ENCODE measurements at regions not wholly inside any gene's neighbourhood (a gene's known extent, or its start where the extent isn't known, plus 50 kb on each side); places are given as distances from the start of the nearest gene placed in this dataset.
A peak's percentile ranks its signal among the peaks of the same experiment; 100 is the strongest.
"Not testable (repeated sequence)": the region's sequence is repeated elsewhere in the genome, so short reads cannot be mapped to it uniquely, and the experiment has no call there.

DNA sequence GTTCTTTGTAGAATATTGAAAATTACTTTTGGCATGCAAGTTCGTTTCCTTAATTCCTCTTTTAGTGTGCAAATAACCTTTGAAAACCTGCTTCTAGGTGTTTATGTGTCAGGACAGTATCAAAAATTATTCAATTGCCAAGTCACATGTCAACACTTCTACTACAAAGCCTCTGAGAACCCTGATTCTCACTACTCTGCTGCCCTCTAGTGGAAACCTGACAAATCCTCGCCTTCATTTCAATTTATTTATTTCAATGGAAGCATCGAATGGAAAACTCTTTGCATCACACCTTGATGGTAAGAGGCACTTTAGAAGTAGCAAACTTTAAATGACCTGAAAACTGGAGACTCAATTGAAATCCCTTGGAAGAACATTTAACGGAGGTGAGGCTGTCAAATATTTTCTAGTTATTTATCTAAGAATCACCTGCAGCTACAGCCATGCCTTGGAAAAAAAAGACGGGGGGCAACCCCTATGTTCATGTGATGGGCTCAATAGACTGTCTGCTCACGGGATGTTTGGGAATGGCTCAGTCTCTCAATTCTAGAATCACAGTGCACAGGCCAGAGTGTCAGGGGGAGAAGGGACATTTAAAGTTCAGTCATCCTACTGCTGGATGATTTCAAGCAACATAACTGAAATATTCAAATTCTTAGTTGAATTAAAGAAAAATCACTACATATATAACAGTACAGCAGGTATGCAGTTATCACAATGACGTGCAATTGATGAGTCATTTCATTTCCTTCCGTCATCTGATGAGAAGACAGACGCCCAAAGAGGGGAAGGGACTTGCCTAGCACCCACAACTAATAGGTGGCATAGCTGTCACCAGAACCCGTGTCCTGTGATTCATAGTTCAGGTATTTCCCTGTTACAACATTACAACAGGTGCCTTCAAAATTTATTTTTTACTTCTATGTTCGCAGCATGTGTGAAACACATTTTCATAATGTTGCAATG lies 563.9 kb downstream of the TOX3 start:
- DNase-seq (ENCODE audit: low read depth) = peak; percentile 82
- TF ChIP-seq, protein P1, sequence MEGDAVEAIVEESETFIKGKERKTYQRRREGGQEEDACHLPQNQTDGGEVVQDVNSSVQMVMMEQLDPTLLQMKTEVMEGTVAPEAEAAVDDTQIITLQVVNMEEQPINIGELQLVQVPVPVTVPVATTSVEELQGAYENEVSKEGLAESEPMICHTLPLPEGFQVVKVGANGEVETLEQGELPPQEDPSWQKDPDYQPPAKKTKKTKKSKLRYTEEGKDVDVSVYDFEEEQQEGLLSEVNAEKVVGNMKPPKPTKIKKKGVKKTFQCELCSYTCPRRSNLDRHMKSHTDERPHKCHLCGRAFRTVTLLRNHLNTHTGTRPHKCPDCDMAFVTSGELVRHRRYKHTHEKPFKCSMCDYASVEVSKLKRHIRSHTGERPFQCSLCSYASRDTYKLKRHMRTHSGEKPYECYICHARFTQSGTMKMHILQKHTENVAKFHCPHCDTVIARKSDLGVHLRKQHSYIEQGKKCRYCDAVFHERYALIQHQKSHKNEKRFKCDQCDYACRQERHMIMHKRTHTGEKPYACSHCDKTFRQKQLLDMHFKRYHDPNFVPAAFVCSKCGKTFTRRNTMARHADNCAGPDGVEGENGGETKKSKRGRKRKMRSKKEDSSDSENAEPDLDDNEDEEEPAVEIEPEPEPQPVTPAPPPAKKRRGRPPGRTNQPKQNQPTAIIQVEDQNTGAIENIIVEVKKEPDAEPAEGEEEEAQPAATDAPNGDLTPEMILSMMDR (IDR thresholded peaks at IDR 0.05; ENCODE audit: low read length, missing control alignments) = peak; percentile 76
- no peak overlapping the region for H3K4me3 ChIP-seq (replicated peaks; ENCODE audit: low read depth, low read length)

DNA sequence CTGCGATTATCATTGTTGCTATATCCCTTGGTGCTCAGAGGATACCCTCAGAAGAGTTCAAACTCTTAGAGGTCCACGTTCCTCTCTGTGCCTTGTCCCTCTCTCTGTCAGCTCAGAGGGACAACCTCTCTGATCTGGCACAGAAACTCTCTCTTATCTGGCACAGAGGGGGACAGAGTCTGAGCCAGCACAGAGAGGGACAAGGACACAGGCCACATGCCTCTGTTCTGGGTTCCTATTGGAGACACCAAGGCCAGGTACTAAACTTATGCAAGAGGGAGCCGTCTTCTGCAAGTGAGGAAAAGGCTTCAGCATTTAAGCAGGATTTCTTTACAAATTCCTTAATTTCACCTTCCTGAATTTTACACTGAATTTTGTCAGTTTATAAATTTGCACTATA lies 565.2 kb downstream of the TOX3 start:
- no peak for DNase-seq (ENCODE audit: low read depth)
- TF ChIP-seq, protein P1 (IDR thresholded peaks at IDR 0.05; ENCODE audit: low read length, missing control alignments) = no peak
- no peak overlapping the region for H3K4me3 ChIP-seq (replicated peaks; ENCODE audit: low read depth, low read length)

DNA sequence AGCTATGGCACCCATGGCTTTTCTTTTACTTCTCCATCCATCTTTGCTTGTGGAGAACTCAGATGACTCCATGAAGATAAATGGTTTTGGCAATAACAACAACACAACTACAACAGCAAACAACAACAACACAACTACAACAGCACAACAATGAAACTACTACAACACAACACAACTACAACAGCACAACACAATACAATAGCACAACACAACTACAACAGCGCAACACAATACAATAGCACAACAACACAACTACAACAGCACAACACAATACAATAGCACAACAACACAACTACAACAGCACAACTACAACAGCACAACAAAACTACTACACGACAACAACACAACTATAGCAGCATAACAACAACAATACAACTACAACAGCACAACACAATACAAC lies 569.4 kb downstream of the TOX3 start:
- DNase-seq (ENCODE audit: low read depth); H3K4me3 ChIP-seq (replicated peaks; ENCODE audit: low read depth, low read length): not testable (repeated sequence)

- no peak overlapping the region for H3K4me3 ChIP-seq (replicated peaks; ENCODE audit: low read depth, low read length)
- TF ChIP-seq, protein P1 (IDR thresholded peaks at IDR 0.05; ENCODE audit: low read length, missing control alignments) = peak; percentile 42
- DNase-seq (ENCODE audit: low read depth) = peak; percentile 29
These were observed 575.8 kb downstream of the TOX3 start for GRCh38 chr16:51971184-51971583.

GRCh38 chr16:51968749-51969148 lies 578.2 kb downstream of the TOX3 start:
- DNase-seq (ENCODE audit: low read depth) = peak; percentile 2
- H3K4me3 ChIP-seq (replicated peaks; ENCODE audit: low read depth, low read length) = no peak overlapping the region
- TF ChIP-seq, protein P1 (IDR thresholded peaks at IDR 0.05; ENCODE audit: low read length, missing control alignments) = no peak

GRCh38 chr16:51967646-51968045 lies 579.3 kb downstream of the TOX3 start:
- H3K4me3 ChIP-seq (replicated peaks; ENCODE audit: low read depth, low read length) = no peak overlapping the region
- no peak for DNase-seq (ENCODE audit: low read depth)
- TF ChIP-seq, protein P1 (IDR thresholded peaks at IDR 0.05; ENCODE audit: low read length, missing control alignments) = no peak

DNA sequence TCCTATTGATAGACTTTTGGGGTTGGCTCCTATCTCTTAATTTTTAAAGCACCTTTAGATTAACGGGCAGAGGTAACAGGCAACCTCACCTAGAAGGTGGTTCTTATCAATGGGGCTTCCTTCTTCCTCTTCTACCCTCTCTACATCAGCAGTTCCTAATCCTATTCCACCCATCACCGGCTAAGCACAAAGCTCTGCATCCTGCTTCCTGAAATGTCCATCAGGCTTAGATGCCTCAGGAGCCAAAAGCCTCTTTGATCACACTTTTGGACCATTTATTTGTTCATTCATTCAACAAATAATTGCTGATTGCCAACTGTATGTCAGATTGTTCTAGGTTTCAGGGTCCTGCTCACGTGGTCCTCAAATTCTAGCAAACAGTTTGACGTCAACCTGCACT lies 586.0 kb downstream of the TOX3 start:
- no peak overlapping the region for H3K4me3 ChIP-seq (replicated peaks; ENCODE audit: low read depth, low read length)
- TF ChIP-seq, protein P1 (IDR thresholded peaks at IDR 0.05; ENCODE audit: low read length, missing control alignments) = no peak
- DNase-seq (ENCODE audit: low read depth) = no peak

Measured in fibroblast of pulmonary artery (primary cell).